GM18508 (cell line): ENCODE measurements at regions not wholly inside any gene's neighbourhood (a gene's known extent, or its start where the extent isn't known, plus 50 kb on each side); places are given as distances from the start of the nearest gene placed in this dataset.
"Not testable (repeated sequence)": the region's sequence is repeated elsewhere in the genome, so short reads cannot be mapped to it uniquely, and the experiment has no call there.

ENCODE experiments used
- ATAC-seq: cut with Tn5 transposase; IDR thresholded peaks from one replicate; pipeline ENCODE4 v1.9.1; 2021; ENCODE audit warnings: moderate number of reproducible peaks; ENCODE audit not compliant: insufficient read depth, unreplicated experiment

- no peak for ATAC-seq
These were observed 740.5 kb upstream of the SEMA6A start for GRCh38 chr5:117315170-117315569.

- ATAC-seq, result not testable (repeated sequence)
These were observed 730.0 kb upstream of the SEMA6A start for GRCh38 chr5:117304512-117305107.

- no peak for ATAC-seq
These were observed 728.3 kb upstream of the SEMA6A start for GRCh38 chr5:117302949-117303348.

GRCh38 chr5:117302473-117302872 lies 727.9 kb upstream of the SEMA6A start:
- no peak for ATAC-seq

GRCh38 chr5:117299936-117300328 lies 725.3 kb upstream of the SEMA6A start:
- no peak for ATAC-seq

- no peak for ATAC-seq
These were observed 724.8 kb upstream of the SEMA6A start for GRCh38 chr5:117299224-117299935.

GRCh38 chr5:117296872-117297271 lies 722.2 kb upstream of the SEMA6A start:
- no peak for ATAC-seq

- no peak for ATAC-seq
These were observed 721.3 kb upstream of the SEMA6A start for GRCh38 chr5:117295941-117296340.

GRCh38 chr5:117286813-117287212 lies 712.2 kb upstream of the SEMA6A start:
- ATAC-seq, result no peak

GRCh38 chr5:117271656-117272055 lies 697.0 kb upstream of the SEMA6A start:
- no peak for ATAC-seq

GRCh38 chr5:117266280-117266679 lies 691.7 kb upstream of the SEMA6A start:
- no peak for ATAC-seq

GRCh38 chr5:117263231-117263630 lies 688.6 kb upstream of the SEMA6A start:
- no peak for ATAC-seq

- no peak for ATAC-seq
These were observed 688.0 kb upstream of the SEMA6A start for GRCh38 chr5:117262572-117263131.

- ATAC-seq, result no peak
These were observed 687.4 kb upstream of the SEMA6A start for GRCh38 chr5:117261948-117262571.

- no peak for ATAC-seq
These were observed 680.8 kb upstream of the SEMA6A start for GRCh38 chr5:117255211-117256027.

GRCh38 chr5:117252566-117252965 lies 677.9 kb upstream of the SEMA6A start:
- ATAC-seq, result no peak

GRCh38 chr5:117249086-117249815 lies 674.6 kb upstream of the SEMA6A start:
- no peak for ATAC-seq

GRCh38 chr5:117246424-117246823 lies 671.8 kb upstream of the SEMA6A start:
- ATAC-seq, result no peak

GRCh38 chr5:117245130-117245529 lies 670.5 kb upstream of the SEMA6A start:
- ATAC-seq, result no peak

GRCh38 chr5:117242028-117242427 lies 667.4 kb upstream of the SEMA6A start:
- no peak for ATAC-seq
